Renal pelvis (tissue), 1 donor: ENCODE measurements at regions not wholly inside any gene's neighbourhood (a gene's known extent, or its start where the extent isn't known, plus 50 kb on each side); places are given as distances from the start of the nearest gene placed in this dataset.
"Not testable (repeated sequence)": the region's sequence is repeated elsewhere in the genome, so short reads cannot be mapped to it uniquely, and the experiment has no call there.

Source experiments
- DNase-seq: peaks from one replicate; pipeline ENCODE4 v3.0.0-alpha.2; 2013

DNA sequence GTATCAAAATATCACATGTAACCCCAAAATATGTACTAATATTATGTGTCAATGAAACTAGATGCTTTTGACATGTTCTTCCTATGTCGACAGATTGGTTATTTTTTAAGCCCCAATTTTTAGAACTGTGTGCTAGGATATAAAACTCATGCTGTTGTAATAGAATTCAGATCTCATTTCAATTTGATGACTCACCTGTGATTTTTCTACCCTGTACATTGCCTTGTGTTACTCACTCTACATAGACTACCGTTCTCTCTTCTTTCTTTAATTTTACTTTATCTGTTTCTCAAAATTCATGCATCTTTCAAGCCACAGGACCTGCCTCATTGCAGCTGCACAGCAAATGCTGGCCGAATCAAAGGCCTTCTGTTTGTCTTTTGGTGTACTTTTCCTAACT, 284.5 kb downstream of the MAT2B start:
- no peak for DNase-seq

DNA sequence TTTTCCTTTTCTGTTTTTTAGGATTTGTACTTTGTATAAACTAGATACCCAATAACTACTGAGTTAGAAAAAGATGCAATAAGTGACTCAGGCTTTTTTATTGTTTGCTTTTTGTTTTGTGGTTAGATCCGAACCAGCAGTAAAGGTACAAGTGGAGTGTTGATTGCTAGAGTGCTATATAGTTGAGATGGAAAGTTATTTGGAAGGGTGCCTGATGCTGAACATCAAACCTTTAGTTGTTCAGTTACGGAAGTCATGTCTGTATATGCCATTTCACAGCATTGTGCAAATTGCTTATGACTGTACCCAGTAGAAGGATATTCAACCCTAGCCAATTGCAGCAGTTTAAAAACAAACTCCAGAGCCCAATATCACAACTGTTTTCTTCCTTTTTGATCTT, 285.1 kb downstream of the MAT2B start:
- no peak for DNase-seq

DNA sequence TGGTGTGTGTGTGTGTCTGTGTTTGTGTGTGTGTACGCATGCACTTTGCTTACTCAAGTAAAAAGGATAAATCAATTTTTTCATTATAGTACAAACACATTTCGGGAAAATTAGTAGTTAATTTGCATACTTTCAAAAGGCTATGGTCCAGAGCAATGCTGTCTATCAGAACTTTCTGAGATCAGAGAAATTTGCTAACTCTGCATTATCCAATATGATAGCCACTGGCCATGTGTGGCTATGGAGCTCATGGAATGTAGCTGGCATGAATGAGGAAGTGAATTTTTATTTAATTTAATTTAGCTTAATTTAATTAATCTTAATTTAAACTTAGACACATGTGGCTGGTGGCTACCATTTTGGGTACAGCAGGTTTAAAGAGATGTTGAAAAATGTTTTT, 289.6 kb downstream of the MAT2B start:
- DNase-seq, result no peak

DNA sequence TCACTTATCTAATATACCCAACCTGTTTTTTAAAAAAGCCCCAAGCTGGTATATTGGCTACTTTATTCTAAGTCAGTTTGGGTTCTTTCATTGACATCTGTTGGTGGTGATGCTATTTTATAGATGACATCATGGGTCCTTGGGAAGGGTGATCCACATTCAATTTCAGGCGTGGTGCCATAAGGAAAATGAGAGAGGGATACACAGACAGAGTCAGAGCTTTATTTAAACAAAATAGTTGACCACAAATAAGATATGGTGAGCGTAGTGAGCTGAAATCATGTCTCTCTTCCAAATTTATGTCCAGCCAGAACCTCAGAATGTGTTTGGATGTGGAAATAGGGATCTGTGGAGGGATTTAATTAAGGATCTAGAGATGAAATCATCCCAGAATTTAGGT, 302.4 kb downstream of the MAT2B start:
- no peak for DNase-seq

DNA sequence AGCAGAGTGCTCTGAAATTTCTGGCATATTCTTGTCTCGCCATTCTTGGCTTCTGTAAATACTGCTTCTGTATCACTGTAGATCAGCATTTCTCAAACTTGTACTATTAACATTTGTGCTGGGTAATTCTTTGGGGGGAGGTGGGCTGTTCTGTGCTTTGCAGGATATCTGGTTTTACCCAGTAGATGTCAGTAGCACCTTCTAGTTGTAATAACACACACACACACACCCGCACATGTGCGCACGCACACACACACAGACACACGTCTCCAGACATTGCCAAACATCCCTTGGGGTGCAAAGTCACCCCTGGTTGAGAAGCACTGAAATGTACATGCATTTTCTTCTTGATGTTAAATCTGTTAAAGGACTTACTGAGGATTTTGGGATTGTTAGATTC, 304.1 kb downstream of the MAT2B start:
- no peak for DNase-seq

DNA sequence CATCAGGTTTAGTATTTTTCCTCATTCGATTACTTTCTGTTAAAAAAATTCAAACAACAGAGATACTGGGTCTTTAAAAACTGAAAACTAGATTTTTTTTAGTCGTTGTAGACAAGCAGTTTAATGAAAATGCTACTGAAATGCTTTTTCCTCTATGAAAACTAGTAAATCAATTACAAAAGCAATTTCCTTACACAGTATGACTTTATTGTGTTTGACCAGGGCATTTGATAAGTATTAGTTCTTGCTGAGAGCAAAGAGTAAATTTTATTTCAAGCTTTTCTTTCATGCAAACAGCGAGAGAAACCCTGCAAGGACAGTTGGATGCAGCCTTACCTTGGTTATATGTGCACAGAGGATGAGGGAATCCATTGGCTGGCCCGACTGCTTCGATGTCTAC, 308.5 kb downstream of the MAT2B start:
- DNase-seq, result no peak

DNA sequence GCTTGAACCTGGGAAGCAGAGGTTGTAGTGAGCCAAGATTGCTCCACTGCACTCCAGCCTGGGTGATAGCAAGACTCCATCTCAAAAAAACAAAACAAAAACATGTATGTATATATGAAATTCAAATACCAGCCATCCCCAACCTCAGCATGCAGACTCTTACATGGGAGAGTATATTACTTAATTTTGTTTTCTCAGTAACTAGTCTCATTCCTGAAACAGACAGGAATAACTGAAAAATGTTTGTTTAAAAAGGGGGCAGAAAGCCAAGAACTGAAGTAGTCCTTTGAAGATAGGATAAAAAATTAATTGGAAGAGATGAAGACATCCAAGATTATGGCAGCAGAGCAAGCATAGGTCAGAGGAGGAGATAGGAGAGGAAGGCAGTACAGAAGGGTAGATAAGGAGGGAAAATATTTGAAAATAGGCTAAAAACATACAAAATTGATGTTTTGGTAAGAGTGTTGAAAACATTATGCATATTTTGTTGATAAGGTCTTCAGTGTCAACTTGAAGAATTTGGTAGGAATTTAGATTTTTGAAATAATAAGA, 309.9 kb downstream of the MAT2B start:
- DNase-seq, result no peak

DNA sequence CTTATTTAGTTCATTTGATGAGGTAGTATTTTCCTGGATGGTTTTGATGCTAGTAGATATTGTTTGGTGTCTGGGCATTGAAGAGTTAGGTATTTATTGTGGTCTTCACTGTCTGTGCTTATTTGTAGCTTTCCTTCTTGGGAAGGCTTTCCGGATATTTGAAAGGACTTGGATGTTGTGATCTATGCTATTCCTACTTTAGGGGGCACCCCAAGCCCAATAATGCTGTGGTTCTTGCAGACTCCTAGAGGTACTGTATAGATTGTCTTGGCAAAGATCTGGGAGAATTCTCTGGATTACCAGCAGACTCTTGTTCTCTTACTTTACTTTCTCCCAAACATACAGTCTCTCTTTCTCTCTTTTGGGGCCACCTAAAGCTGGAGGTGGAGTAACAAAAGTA, 315.7 kb downstream of the MAT2B start:
- DNase-seq, result no peak

DNA sequence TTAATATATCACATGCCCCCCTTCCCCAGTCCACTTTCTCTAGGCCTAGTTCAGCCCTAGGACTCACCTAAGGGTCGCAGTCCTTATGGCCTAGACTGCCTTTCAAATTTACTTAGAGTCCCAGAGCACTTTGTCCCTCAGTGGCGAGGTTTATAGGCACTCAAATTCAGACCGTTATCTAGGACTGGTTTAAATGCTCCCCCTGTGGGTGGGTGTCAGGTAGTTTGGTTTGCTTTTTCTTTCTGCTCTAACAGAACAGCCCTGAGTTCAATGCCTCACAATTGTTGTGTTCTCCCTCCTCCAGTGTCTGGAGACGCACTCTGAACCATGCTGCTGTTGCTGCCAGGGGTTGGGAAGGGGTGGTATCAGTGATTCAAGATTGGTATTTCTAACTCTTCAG, 317.1 kb downstream of the MAT2B start:
- no peak for DNase-seq

DNA sequence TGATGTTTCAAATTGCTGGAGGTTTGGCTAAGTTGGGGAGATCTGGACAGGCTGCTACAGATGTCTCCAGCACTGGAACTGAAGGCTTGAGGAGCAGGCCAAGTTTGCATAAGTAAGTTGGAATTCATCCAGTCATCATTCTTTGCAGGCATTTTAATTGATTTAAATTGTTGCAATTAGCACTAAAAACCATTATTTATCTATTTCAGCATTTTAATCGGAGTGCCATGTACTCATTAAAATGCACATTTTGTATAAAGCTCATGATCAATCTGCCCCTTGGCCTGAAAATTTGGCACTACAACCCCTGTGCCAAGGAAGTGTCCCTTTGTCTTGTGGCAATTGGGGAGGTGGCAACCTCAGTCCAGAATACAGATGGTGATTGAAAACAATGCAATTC, 320.2 kb downstream of the MAT2B start:
- no peak for DNase-seq

DNA sequence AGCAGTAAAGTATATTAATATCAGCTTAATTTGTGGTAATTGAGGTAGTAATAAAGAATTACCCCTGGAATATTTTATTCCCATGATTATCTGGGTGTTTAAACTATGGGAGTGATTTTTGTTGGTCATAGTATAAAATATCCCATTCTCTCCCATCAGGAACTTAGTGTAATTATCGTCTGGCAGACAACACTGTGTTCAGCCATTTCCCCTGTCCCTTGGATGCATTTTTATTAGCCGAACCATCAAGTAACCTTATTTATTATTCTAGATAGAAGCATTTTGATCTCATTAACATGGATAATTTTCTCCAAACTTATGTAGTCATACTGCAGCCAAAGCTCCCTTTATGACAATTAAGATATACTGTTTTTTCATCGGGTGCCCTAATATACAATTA, 320.8 kb downstream of the MAT2B start:
- DNase-seq, result no peak

DNA sequence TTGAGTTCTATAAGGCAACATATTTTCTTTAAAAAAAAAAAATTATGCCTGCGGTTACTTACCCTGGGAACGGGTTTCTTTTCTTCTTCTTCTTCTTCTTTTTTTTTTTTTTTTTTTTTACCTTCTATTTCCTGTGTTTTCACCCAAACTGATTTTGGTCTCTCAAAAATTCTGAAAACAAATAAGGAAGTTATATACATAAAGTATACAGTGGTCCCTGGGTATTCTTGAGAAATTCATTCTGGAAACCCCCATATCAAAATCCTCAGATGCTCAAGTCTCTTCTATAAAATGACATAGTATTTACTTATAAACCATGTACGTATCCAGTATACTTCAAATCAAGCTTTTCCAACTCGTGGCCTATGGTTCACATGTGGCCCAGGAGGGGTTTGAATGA, 326.7 kb downstream of the MAT2B start:
- DNase-seq, result no peak

DNA sequence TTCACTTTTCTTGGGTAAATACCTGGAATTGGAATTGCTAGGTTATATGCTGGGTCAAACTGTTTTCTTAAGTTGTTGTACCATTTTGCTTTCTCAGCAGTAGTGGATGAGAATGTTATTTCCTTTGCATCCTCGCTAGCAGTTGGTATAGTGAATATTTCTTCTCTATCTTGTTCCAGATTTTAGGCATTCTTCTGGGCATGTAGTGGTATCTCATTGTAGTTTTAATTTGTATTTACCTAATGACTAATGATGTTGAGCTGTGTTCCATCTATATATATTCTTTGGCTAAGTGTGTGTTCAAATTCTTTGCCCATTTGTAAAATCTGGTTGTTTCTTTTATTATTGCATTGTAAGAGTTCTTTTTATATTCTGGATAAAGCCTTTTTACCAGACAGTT, 333.3 kb downstream of the MAT2B start:
- DNase-seq, result no peak

DNA sequence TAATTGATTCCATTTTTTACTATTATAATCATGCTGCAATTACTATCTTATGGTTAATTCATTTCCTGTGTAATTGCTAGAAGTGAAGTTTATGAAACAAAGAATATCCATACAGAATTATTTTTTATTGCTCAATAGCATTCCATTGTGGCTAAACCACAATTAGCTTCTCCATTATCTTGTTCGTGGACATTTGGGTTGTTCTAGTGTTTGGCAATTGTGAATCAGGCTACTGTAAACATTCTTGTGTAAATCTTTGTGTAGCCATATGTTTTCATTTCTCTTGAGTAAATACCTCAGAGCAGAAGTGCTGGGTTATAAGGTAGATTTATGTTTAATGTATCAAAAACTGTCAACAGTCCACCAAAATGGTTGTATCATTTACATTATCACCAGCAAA, 341.1 kb downstream of the MAT2B start:
- DNase-seq, result no peak

DNA sequence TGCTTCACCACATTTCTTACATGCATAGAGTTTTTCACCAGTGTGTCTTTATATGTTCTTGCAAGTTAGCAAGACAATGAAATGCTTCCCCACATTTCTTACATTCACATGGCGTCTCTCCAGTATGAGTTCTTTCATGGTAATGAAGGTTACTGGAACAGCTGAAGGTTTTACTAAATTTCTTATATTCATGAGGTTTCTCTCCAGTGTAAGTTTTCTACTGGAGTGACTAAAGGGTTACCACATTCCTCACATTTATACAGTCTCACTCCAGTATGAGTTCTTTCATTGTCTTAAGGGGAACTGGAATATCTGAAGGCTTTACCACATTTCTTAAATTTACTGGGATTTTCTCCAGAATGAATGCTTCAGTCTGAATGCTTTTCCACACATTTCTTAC, 350.3 kb downstream of the MAT2B start:
- no peak for DNase-seq

DNA sequence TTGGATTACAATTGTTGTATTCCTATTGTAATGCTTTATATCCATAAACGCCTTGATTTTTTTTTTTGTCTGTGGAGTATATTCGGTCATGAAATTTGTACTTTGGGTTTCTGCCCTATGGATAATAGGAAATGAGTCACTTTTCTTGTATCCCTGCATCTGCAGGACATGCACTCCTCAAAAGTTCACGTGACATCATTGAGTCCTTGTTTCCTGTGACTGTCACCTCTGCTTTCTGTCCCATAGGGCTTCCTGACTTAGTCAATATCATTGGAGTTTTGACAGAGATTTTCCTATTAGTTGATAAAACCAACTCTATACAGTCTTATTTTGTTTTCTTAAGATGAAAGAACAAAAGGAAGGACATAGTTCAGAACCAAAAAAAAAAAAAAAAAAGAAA, 356.3 kb downstream of the MAT2B start:
- DNase-seq, result no peak

DNA sequence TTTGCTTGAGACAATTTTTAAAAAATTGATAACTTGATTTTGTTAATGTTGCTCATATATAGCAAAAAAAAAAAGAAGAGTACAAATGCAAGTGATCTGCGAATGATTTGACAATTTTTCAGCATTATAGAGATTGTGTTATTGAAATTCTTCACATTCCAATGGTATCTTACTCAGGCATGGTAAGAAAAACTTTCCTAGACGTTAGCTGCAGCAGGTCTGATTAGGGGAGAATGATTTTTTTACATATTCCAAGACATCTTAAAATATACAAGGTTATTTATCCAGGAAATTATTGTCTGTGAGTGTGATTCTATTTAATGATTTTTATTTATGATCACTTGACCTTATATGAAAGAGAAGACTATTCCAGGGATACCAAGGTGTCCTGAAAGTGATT, 361.9 kb downstream of the MAT2B start:
- no peak for DNase-seq

DNA sequence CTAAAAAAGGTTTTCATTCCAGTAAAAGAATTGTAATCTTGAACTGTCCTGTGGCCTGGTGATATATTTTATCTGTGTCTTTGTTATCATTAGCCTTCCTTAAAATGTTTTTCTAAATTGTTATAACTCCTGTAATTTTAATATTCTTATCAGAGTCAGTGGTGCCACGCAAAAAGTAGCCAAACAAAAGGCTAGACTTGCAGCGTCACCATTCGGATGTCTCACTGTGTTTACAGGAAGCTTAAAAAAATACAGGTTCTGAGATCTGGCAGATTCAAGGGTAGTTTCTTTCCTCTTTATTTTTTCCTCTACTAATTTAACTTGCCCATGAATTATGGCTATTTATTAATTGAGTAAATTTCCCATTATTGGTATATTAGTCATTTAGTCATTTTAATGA, 362.3 kb downstream of the MAT2B start:
- no peak for DNase-seq

DNA sequence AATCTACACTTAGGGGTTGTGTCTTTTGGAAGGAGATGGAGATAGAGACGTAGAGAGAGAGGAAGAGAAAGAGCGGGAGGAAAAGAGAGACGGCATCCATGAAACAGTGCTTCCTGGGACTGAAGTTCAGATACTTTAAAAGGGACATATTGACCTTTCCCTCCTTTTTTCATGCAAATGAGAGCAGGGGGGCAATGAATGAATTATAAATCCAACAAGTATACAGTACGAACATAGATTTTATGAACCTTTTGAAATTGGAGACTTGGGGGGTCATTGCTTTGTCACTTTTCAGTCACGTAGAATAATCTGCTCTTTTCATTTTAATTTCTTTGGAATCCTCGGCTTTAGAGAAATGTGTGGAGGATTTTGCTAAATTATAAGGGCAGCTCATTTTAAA, 364.2 kb downstream of the MAT2B start:
- no peak for DNase-seq

DNA sequence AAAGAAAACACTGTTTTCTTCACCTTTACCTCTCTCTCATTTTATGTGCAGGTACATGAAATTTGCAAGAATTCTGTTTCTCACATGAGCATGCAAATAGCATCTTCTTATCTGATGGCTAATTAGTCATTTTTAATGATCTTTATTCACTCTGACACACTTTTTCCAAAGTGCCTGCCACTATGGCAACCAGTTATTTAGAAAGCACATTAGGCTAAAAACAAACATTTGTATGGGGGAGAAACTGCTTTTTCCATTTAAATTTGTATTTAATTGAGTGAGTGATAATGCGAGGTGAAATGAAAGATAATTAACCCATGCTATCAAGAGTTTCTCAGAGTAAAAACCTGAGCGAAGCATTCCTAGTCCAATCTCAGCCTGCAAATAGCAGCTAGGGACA, 365.0 kb downstream of the MAT2B start:
- no peak for DNase-seq

DNA sequence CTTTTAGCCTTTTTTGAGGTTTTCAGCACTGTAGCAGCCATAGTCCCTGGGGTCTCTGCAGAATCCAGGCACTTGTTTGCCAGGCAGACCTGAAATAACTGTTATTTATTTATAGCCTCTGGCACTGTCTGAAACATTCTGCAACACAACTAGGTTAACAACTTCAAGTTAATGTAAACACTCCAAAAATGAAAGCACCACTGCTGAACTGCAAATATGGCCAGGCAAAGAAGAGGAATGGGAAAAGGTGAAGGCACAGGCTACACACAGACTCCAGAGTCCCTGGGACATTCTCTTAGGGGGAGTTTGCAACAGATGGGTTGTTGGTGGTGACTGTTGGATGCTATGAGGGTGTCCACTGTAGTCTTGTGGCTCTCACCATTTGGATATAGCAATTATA, 369.0 kb downstream of the MAT2B start:
- DNase-seq, result no peak

DNA sequence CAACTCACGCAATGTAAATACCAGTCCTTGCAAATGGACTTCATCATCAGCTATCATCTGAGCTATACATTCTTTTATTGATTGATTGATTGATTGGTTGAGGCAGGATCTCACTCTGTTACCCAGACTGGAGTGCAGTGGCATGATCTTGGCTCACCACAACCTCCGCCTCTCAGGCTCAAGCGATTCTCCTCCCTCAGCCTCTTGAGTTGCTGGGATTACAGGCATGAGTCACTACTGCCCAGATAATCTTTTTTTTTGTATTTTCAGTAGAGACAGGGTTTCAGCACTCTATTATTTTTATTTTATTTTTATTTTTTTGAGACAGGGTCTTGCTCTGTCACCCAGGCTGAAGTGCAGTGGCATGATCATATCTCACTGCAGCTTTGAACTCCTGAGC, 369.5 kb downstream of the MAT2B start:
- not testable (repeated sequence) for DNase-seq

DNA sequence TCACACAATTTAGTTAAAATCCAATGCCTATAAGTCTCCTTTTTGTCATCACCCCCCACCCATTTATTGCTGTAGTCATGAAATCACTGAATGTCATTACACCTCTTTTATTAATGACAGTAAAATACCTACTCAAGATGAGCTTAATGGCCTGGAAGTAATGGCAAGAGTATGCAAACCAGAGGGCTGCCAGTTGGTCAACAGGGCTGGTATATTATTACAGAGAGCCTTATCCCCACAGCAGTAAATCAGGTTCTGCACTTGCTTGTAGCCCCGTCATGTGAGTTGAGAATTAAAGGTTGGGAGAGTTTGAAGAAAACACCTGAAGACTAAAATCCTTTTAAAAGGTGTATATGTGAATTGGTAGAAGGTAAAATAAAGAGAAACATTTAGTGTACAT, 372.4 kb downstream of the MAT2B start:
- DNase-seq, result peak; percentile 44

DNA sequence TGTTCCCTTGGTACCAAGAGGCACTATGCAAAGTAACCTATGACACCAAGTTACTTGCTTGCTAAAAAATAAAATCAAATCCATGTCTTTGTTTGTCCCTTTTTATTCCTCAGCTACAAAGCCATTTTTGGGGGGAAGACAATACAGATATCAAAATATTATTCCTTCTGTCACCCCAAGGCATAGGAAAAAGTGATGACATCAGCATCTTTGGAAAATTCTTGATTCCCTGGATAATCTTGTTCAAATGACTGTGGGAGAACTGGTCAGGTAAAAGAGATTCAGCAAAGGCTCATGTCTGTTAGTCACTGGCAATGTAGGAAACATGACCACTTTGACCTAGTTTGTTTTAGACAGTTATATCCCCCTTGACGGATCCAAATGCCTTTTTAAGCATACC, 373.1 kb downstream of the MAT2B start:
- no peak for DNase-seq

DNA sequence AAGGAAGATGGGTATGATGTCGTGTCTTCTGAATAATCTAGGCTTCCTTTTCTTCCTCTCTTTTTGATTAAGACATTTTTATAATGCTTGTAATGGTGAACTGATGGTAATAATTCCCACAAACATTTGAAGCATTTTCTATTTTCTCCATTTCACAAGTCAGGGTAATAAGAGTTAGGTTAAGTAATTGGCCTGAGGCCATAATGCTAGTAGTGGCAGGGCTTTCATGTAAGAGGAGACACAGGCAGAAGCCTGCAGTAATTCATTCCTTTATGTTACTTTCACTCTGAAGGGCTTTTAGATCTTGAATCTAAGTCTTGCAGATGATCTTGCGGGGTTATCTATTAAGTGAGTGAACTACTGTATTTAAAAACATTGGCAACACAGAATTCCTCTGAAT, 374.9 kb downstream of the MAT2B start:
- DNase-seq, result no peak
